ENCODE measurements at regions not wholly inside any gene's neighbourhood (a gene's known extent, or its start where the extent isn't known, plus 50 kb on each side); places are given as distances from the start of the nearest gene placed in this dataset.
"Not testable (repeated sequence)": the region's sequence is repeated elsewhere in the genome, so short reads cannot be mapped to it uniquely, and the experiment has no call there.

DNA sequence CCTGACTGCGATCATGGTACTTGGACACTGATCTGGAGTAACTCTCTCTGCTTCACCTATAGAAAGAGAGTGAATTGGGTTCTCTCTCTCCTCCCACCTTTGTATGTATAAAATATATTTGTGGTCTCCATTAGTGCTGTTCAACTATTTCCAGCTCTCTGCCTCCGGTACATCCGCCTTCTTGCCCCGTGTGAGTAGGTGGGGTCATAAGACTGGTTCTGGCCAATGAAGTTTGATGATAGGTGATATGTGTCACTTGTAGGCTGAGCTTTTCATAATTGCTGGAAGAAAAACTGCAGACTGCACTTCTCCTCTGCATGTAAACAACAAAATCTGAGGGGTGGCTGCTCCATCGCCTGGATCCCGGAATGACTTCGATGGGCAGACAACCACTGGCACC, 210.4 kb downstream of the EXOC5 start:
- Mint-ChIP-seq H3K36me3 (ENCODE audit: low read depth) (peaks cover 6% of the 10 kb centered on the region), H3K9me3 (peaks cover 11% of the 10 kb centered on the region), H3K27me3 (ENCODE audit: insufficient read depth) (peaks cover 7% of the 10 kb centered on the region), H3K4me3 (no peak overlapping the region), H3K4me1 (peaks cover 59% of the 10 kb centered on the region), H3K27ac (peak overlapping the region; percentile 77)
- Histone ChIP-seq H3K4me1 (ENCODE audit: control insufficient read depth, insufficient read depth, low read length) (peaks cover 37% of the 10 kb centered on the region), H3K27ac (ENCODE audit: low read depth, low read length) (no peak overlapping the region), H3K36me3 (ENCODE audit: control insufficient read depth, insufficient read depth, low read length) (no peaks in the 10 kb centered on the region), H3K9ac (ENCODE audit: extremely low read depth, low read length, poor library complexity, severe bottlenecking) (no peak overlapping the region), H3K4me3 (ENCODE audit: low read length) (no peak overlapping the region), H3K27me3 (ENCODE audit: control insufficient read depth, insufficient read depth, low read length, poor library complexity, severe bottlenecking) (no peaks in the 10 kb centered on the region), H3K9me3 (ENCODE audit: control insufficient read depth, low read length) (peaks cover 13% of the 10 kb centered on the region)
- 80 to 100% methylated on average over 2 to 6 of the region's 7 CpGs for WGBS, 2 experiments (ENCODE audit: insufficient coverage in 1 of 2, insufficient read length in 1 of 2)
- DNase-seq: no peak
- TF ChIP-seq CTCF (conservative IDR thresholded peaks at IDR 0.05): no peak

GRCh38 chr14:57057803-57058202, 210.9 kb downstream of the EXOC5 start:
- H3K36me3 Mint-ChIP-seq (ENCODE audit: low read depth): peaks cover 6% of the 10 kb centered on the region
- peak overlapping the region; percentile 11 for H3K4me3 ChIP-seq (ENCODE audit: low read length)
- H3K4me3 Mint-ChIP-seq: no peak overlapping the region
- TF ChIP-seq CTCF (conservative IDR thresholded peaks at IDR 0.05): no peak
- no peaks in the 10 kb centered on the region for H3K36me3 ChIP-seq (ENCODE audit: control insufficient read depth, insufficient read depth, low read length)
- DNase-seq: peak; percentile 57
- H3K27ac Mint-ChIP-seq: peak overlapping the region; percentile 77
- WGBS, 2 experiments (ENCODE audit: insufficient coverage in 1 of 2, insufficient read length in 1 of 2): 37 to 62% methylated on average over 3 to 4 of the region's 4 CpGs
- H3K27me3 ChIP-seq (ENCODE audit: control insufficient read depth, insufficient read depth, low read length, poor library complexity, severe bottlenecking): no peaks in the 10 kb centered on the region
- peaks cover 11% of the 10 kb centered on the region for H3K9me3 Mint-ChIP-seq
- H3K9ac ChIP-seq (ENCODE audit: extremely low read depth, low read length, poor library complexity, severe bottlenecking): no peak overlapping the region
- H3K4me1 ChIP-seq (ENCODE audit: control insufficient read depth, insufficient read depth, low read length): peaks cover 37% of the 10 kb centered on the region
- H3K27ac ChIP-seq (ENCODE audit: low read depth, low read length): no peak overlapping the region
- H3K4me1 Mint-ChIP-seq: peaks cover 60% of the 10 kb centered on the region
- peaks cover 13% of the 10 kb centered on the region for H3K9me3 ChIP-seq (ENCODE audit: control insufficient read depth, low read length)
- H3K27me3 Mint-ChIP-seq (ENCODE audit: insufficient read depth): peaks cover 7% of the 10 kb centered on the region

DNA sequence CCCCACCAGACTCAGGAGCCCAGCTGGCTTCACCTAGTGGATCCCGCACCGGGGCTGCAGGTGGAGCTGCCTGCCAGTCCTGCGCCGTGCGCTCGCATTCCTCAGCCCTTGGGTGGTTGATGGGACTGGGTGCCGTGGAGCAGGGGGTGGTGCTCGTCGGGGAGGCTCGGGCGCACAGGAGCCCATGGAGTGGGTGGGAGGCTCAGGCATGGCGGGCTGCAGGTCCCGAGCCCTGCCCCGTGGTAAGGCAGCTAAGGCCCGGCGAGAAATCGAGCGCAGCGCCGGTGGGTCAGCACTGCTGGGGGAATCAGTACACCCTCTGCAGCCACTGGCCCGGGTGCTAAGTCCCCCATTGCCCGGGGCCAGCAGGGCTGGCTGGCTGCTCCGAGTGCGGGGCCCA, 212.2 kb downstream of the EXOC5 start:
- H3K4me3 ChIP-seq (ENCODE audit: low read length); H3K27ac Mint-ChIP-seq; H3K36me3 ChIP-seq (ENCODE audit: control insufficient read depth, insufficient read depth, low read length); H3K36me3 Mint-ChIP-seq (ENCODE audit: low read depth); H3K4me3 Mint-ChIP-seq; H3K27me3 Mint-ChIP-seq (ENCODE audit: insufficient read depth); H3K27ac ChIP-seq (ENCODE audit: low read depth, low read length); DNase-seq; H3K27me3 ChIP-seq (ENCODE audit: control insufficient read depth, insufficient read depth, low read length, poor library complexity, severe bottlenecking); H3K9ac ChIP-seq (ENCODE audit: extremely low read depth, low read length, poor library complexity, severe bottlenecking): not testable (repeated sequence)
- Mint-ChIP-seq H3K9me3 (peaks cover 14% of the 10 kb centered on the region), H3K4me1 (peaks cover 57% of the 10 kb centered on the region)
- WGBS, 2 experiments (ENCODE audit: insufficient coverage in 1 of 2, insufficient read length in 1 of 2): 95 to 100% methylated on average over 4 to 16 of the region's 24 CpGs
- peaks cover 16% of the 10 kb centered on the region for H3K9me3 ChIP-seq (ENCODE audit: control insufficient read depth, low read length)
- peaks cover 34% of the 10 kb centered on the region for H3K4me1 ChIP-seq (ENCODE audit: control insufficient read depth, insufficient read depth, low read length)

GRCh38 chr14:57052705-57053302, 215.9 kb downstream of the EXOC5 start:
- Mint-ChIP-seq H3K4me3 (no peak overlapping the region), H3K27ac (no peak overlapping the region), H3K36me3 (ENCODE audit: low read depth) (peaks cover 6% of the 10 kb centered on the region)

More at GRCh38 chr14:57052705-57053302, 215.9 kb downstream of the EXOC5 start:
- Mint-ChIP-seq H3K27me3 (ENCODE audit: insufficient read depth) (peaks cover 7% of the 10 kb centered on the region), H3K4me1 (peaks cover 43% of the 10 kb centered on the region), H3K9me3 (peaks cover 17% of the 10 kb centered on the region)
- peak; percentile 55 for TF ChIP-seq CTCF (conservative IDR thresholded peaks at IDR 0.05)
- H3K9me3 ChIP-seq (ENCODE audit: control insufficient read depth, low read length): peaks cover 24% of the 10 kb centered on the region
- peaks cover 14% of the 10 kb centered on the region for H3K4me1 ChIP-seq (ENCODE audit: control insufficient read depth, insufficient read depth, low read length)
- no peaks in the 10 kb centered on the region for H3K27me3 ChIP-seq (ENCODE audit: control insufficient read depth, insufficient read depth, low read length, poor library complexity, severe bottlenecking)
- peak overlapping the region; percentile 48 for H3K4me3 ChIP-seq (ENCODE audit: low read length)
- no peak overlapping the region for H3K9ac ChIP-seq (ENCODE audit: extremely low read depth, low read length, poor library complexity, severe bottlenecking)
- 96% methylated on average over 2 of the region's 3 CpGs; no CpG with 5 or more reads in 1 of the 2 experiments for WGBS, 2 experiments (ENCODE audit: insufficient coverage in 1 of 2, insufficient read length in 1 of 2)
- no peaks in the 10 kb centered on the region for H3K36me3 ChIP-seq (ENCODE audit: control insufficient read depth, insufficient read depth, low read length)
- no peak overlapping the region for H3K27ac ChIP-seq (ENCODE audit: low read depth, low read length)
- DNase-seq: no peak
